ENCODE measurements at regions not wholly inside any gene's neighbourhood (a gene's known extent, or its start where the extent isn't known, plus 50 kb on each side); places are given as distances from the start of the nearest gene placed in this dataset.

- Mint-ChIP-seq H3K4me3 (no peak overlapping the region), H3K36me3 (ENCODE audit: low read depth) (no peaks in the 10 kb centered on the region), H3K4me1 (peaks cover 21% of the 10 kb centered on the region), H3K27me3 (ENCODE audit: low read depth) (no peaks in the 10 kb centered on the region), H3K9me3 (peaks cover 3% of the 10 kb centered on the region), H3K27ac (no peak overlapping the region)
- TF ChIP-seq CTCF (IDR thresholded peaks at IDR 0.05; ENCODE audit: unreplicated experiment in 3 of 3): no peak
These were observed 50.1 kb upstream of the CD180 start for GRCh38 chr5:67246546-67247268.

Data from nephron (organoid).